Neuronal stem cell (in vitro differentiated cells): ENCODE measurements at regions not wholly inside any gene's neighbourhood (a gene's known extent, or its start where the extent isn't known, plus 50 kb on each side); places are given as distances from the start of the nearest gene placed in this dataset.

Experiments
- DNase-seq: peaks from one replicate; pipeline ENCODE4 v3.0.0-alpha.2; 2013; ENCODE audit warnings: low spot score
- H2AFZ ChIP-seq: one replicate; pipeline ENCODE4 v1.6.1; 2013; ENCODE audit warnings: mild to moderate bottlenecking, low read length, inconsistent platforms
- H2AK5ac ChIP-seq: 2 replicates; pipeline ENCODE4 v1.6.1; 2013; ENCODE audit warnings: low read depth, mild to moderate bottlenecking, inconsistent platforms, low read length, moderate library complexity, mixed read lengths
- H2BK120ac ChIP-seq: 2 replicates; pipeline ENCODE4 v1.6.1; 2013; ENCODE audit warnings: low read depth, mild to moderate bottlenecking, inconsistent platforms, low read length, moderate library complexity, mixed read lengths
- H2BK12ac ChIP-seq: one replicate; pipeline ENCODE4 v1.6.1; 2013; ENCODE audit warnings: low read length, inconsistent platforms
- H2BK15ac ChIP-seq: 2 replicates; pipeline ENCODE4 v1.6.1; 2013; ENCODE audit warnings: mild to moderate bottlenecking, low read length, inconsistent platforms, mixed read lengths
- H2BK5ac ChIP-seq: one replicate; pipeline ENCODE4 v1.6.1; 2013; ENCODE audit warnings: inconsistent platforms, mild to moderate bottlenecking, low read length, moderate library complexity
- H3K14ac ChIP-seq: one replicate; pipeline ENCODE4 v1.6.1; 2013; ENCODE audit warnings: low read length, inconsistent platforms
- H3K18ac ChIP-seq: 2 replicates; pipeline ENCODE4 v1.6.1; 2013; ENCODE audit warnings: low read length, inconsistent platforms
- H3K23ac ChIP-seq: 2 replicates; pipeline ENCODE4 v1.6.1; 2013; ENCODE audit warnings: low read depth, mild to moderate bottlenecking, mixed read lengths, low read length, inconsistent platforms; ENCODE audit not compliant: poor library complexity
- H3K27ac ChIP-seq: replicated peaks from 3 replicates; pipeline ENCODE4 v1.5.1; 2013; ENCODE audit warnings: low read length, inconsistent platforms
- H3K27me3 ChIP-seq, 3 experiments: 2 replicates each; pipeline ENCODE4 v1.6.1; 2013; ENCODE audit warnings: low read length in 3 of 3, mild to moderate bottlenecking in 2 of 3, inconsistent platforms in 1 of 3, low read depth in 1 of 3, mixed read lengths in 1 of 3, moderate library complexity in 1 of 3; ENCODE audit not compliant: control insufficient read depth in 3 of 3, insufficient read depth in 3 of 3
- H3K36me3 ChIP-seq, 2 donors: replicated peaks in 1 of 2; 2 replicates each; pipeline ENCODE4 v1.6.1; 2013; ENCODE audit warnings: low read length in 2 of 2; ENCODE audit not compliant: control insufficient read depth in 2 of 2, insufficient read depth in 2 of 2
- H3K4ac ChIP-seq: 2 replicates; pipeline ENCODE4 v1.6.1; 2013; ENCODE audit warnings: inconsistent platforms, mild to moderate bottlenecking, low read length, moderate library complexity
- H3K4me1 ChIP-seq, 2 donors: 1 replicate in 1 of 2; 2 replicates in 1 of 2; pipeline ENCODE4 v1.6.1; 2013; ENCODE audit warnings: low read length in 2 of 2, low read depth in 1 of 2; ENCODE audit not compliant: control insufficient read depth in 2 of 2, insufficient read depth in 1 of 2
- H3K4me2 ChIP-seq: one replicate; pipeline ENCODE4 v1.6.1; 2013; ENCODE audit warnings: mild to moderate bottlenecking, low read length, inconsistent platforms; ENCODE audit not compliant: insufficient read depth, poor library complexity, severe bottlenecking
- H3K4me3 ChIP-seq, 2 donors: 2 replicates each; pipeline ENCODE4 v1.5.1; 2013; ENCODE audit warnings: low read length in 2 of 2, mild to moderate bottlenecking in 2 of 2, inconsistent platforms in 1 of 2, moderate library complexity in 1 of 2
- H3K79me1 ChIP-seq: one replicate; pipeline ENCODE4 v1.6.1; 2013; ENCODE audit warnings: low read depth, mild to moderate bottlenecking, inconsistent platforms, low read length, moderate library complexity
- H3K9ac ChIP-seq: one replicate; pipeline ENCODE4 v1.6.1; 2013; ENCODE audit warnings: mild to moderate bottlenecking, low read depth, low read length, inconsistent platforms; ENCODE audit not compliant: poor library complexity
- H3K9me3 ChIP-seq, 2 donors: replicated peaks in 1 of 2; 2 replicates each; pipeline versions ENCODE3 to v1.6.1; 2013; ENCODE audit warnings: low read length in 2 of 2, mild to moderate bottlenecking in 2 of 2, inconsistent platforms in 1 of 2, low read depth in 1 of 2, mixed read lengths in 1 of 2, moderate library complexity in 1 of 2; ENCODE audit not compliant: control insufficient read depth in 2 of 2, insufficient read depth in 1 of 2
- H4K8ac ChIP-seq: one replicate; pipeline ENCODE4 v1.6.1; 2013; ENCODE audit warnings: low read depth, mild to moderate bottlenecking, inconsistent platforms, low read length, moderate library complexity
- H4K91ac ChIP-seq: one replicate; pipeline ENCODE4 v1.6.1; 2013; ENCODE audit warnings: low read length, low read depth, mild to moderate bottlenecking, inconsistent platforms; ENCODE audit not compliant: poor library complexity
- WGBS, 2 donors: extraction: QIAGEN DNeasy Blood & Tissue Kit; methylation state at CpG; one replicate each; pipeline ENCODE4 v1.1.7; 2013; ENCODE audit warnings: missing lambda C conversion rate in 2 of 2, mixed read lengths in 1 of 2; ENCODE audit not compliant: insufficient read length in 2 of 2, insufficient replicate concordance in 1 of 2; ENCODE audit errors: extremely low coverage in 2 of 2; 5-methylcytosine and 5-hydroxymethylcytosine counted together

GRCh38 chr1:189463166-189463565 lies 1014.5 kb downstream of the BRINP3 start:
- H3K79me1 ChIP-seq: no peaks in the 10 kb centered on the region
- no peak overlapping the region for H3K27ac ChIP-seq
- no peak overlapping the region for H2BK5ac ChIP-seq
- H2BK15ac ChIP-seq: no peak overlapping the region
- H3K4ac ChIP-seq: no peak overlapping the region
- no peak overlapping the region for H3K4me2 ChIP-seq
- H3K27me3 ChIP-seq: no peaks in the 10 kb centered on the region
- peak overlapping the region; percentile 34 for H2AFZ ChIP-seq
- no peak overlapping the region for H3K14ac ChIP-seq
- no CpG with 5 or more reads among the region's 4 CpGs for WGBS, 2 donors
- no peaks in the 10 kb centered on the region for H3K4me1 ChIP-seq
- no peak overlapping the region for H3K9ac ChIP-seq
- no peak overlapping the region for H2BK12ac ChIP-seq
- no peak overlapping the region for H4K8ac ChIP-seq
- no peak for DNase-seq
- H3K23ac ChIP-seq: no peak overlapping the region
- no peak overlapping the region for H3K4me3 ChIP-seq
- H3K36me3 ChIP-seq: no peaks in the 10 kb centered on the region
- H2AK5ac ChIP-seq: no peak overlapping the region
- H3K9me3 ChIP-seq: no peaks in the 10 kb centered on the region
- no peak overlapping the region for H3K18ac ChIP-seq
- H4K91ac ChIP-seq: no peak overlapping the region
- no peak overlapping the region for H2BK120ac ChIP-seq

DNA sequence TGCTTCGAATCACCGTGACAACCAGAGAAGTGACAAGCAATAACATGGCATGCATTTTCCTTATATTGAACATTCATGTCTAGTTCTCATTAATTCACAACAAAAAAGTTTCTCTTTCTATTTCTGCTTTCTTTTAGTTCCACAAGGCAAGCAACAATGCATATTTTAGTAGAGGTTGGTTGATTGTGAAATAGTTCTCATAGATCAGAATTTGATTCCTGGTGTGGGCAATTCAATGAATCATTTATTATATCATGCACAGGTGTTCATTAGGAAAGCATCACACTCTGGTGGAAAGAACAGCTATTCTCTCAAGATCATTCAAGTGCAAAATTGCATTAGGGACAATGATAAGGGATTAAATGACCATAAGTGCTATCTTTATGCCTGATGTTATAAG lies 980.9 kb downstream of the BRINP3 start:
- Histone ChIP-seq H2AK5ac (no peak overlapping the region), H3K23ac (no peak overlapping the region), H2AFZ (no peak overlapping the region), H2BK12ac (no peak overlapping the region), H3K9ac (no peak overlapping the region), H4K91ac (no peak overlapping the region), H2BK120ac (no peak overlapping the region), H2BK5ac (no peak overlapping the region), H3K27me3 (no peaks in the 10 kb centered on the region), H3K4me3 (no peak overlapping the region), H3K79me1 (no peaks in the 10 kb centered on the region), H3K4me2 (no peak overlapping the region), H3K14ac (no peak overlapping the region), H2BK15ac (no peak overlapping the region), H3K18ac (no peak overlapping the region), H3K27ac (no peak overlapping the region), H4K8ac (no peak overlapping the region), H3K4me1 (peaks cover 0 to 12% of the 10 kb centered on the region in 2 donors), H3K4ac (no peak overlapping the region), H3K9me3 (no peaks in the 10 kb centered on the region), H3K36me3 (no peaks in the 10 kb centered on the region)
- no peak for DNase-seq
- whole genome bisulfite sequencing, 2 donors: no CpG with 5 or more reads among the region's 2 CpGs

DNA sequence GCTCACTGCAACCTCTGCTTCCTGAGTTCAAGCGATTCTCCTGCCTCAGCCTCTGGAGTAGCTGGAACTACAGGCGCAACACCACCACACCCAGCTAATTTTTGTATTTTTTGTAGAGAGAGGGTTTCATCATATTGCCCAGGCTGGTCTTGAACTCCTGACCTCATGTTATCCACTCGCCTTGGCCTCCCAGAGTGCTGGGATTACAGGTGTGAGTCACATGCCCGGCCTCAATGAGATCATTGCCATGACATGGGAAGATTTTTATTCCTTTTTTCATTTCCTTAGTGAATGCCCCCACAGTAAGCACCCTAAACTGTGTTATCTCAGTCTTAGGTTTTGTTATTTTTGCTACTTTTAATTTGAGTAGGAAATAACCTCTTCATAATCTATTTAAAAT lies 977.9 kb downstream of the BRINP3 start:
- H3K4me1 ChIP-seq: peaks cover 0 to 12% of the 10 kb centered on the region in 2 donors
- H2BK5ac ChIP-seq: no peak overlapping the region
- H3K9me3 ChIP-seq: no peaks in the 10 kb centered on the region
- H3K4me3 ChIP-seq: no peak overlapping the region
- H3K9ac ChIP-seq: no peak overlapping the region
- no peak overlapping the region for H4K8ac ChIP-seq
- no peak overlapping the region for H2AK5ac ChIP-seq
- H2AFZ ChIP-seq: no peak overlapping the region
- no peak overlapping the region for H2BK15ac ChIP-seq
- no CpG with 5 or more reads among the region's 4 CpGs for WGBS, 2 donors
- H3K14ac ChIP-seq: no peak overlapping the region
- H3K79me1 ChIP-seq: no peaks in the 10 kb centered on the region
- H2BK120ac ChIP-seq: no peak overlapping the region
- DNase-seq: no peak
- no peaks in the 10 kb centered on the region for H3K27me3 ChIP-seq
- H3K36me3 ChIP-seq: no peaks in the 10 kb centered on the region
- no peak overlapping the region for H3K18ac ChIP-seq
- no peak overlapping the region for H3K4ac ChIP-seq
- H3K27ac ChIP-seq: no peak overlapping the region
- no peak overlapping the region for H3K23ac ChIP-seq
- H2BK12ac ChIP-seq: no peak overlapping the region
- H3K4me2 ChIP-seq: no peak overlapping the region
- no peak overlapping the region for H4K91ac ChIP-seq

DNA sequence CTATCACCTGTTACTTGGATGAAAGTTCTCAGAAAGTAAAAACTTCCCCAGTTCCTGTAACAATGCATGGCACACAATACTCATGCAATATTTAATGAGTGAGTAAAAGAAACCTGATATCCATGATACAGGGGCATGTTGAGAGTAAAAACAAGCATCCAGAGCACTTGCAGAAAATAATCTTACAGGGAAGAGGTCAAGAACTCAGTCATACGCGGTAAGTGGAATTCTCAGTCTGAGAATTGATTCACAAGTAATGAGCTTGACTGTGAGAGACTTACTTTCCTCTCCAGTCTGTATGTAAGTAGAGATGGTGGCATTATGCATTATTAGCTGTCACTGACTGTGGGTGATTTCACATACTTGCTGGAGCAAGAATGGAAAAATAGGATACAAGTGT lies 976.9 kb downstream of the BRINP3 start:
- Histone ChIP-seq H2BK15ac (no peak overlapping the region), H3K27ac (no peak overlapping the region), H4K91ac (no peak overlapping the region), H3K36me3 (no peaks in the 10 kb centered on the region), H3K9ac (no peak overlapping the region), H2AFZ (peak overlapping the region; percentile 52), H3K4ac (no peak overlapping the region), H3K4me2 (no peak overlapping the region), H3K9me3 (no peaks in the 10 kb centered on the region), H4K8ac (no peak overlapping the region), H3K4me1 (peaks cover 0 to 12% of the 10 kb centered on the region in 2 donors), H2BK5ac (no peak overlapping the region), H3K23ac (no peak overlapping the region), H2BK120ac (no peak overlapping the region), H3K79me1 (no peaks in the 10 kb centered on the region), H2BK12ac (no peak overlapping the region), H3K27me3 (no peaks in the 10 kb centered on the region), H3K14ac (no peak overlapping the region), H3K18ac (no peak overlapping the region), H3K4me3 (no peak overlapping the region), H2AK5ac (no peak overlapping the region)
- DNase-seq: no peak
- no CpG with 5 or more reads among the region's 2 CpGs for WGBS, 2 donors
